HG02884 (cell line): ENCODE measurements at regions not wholly inside any gene's neighbourhood (a gene's known extent, or its start where the extent isn't known, plus 50 kb on each side); places are given as distances from the start of the nearest gene placed in this dataset.
"Not testable (repeated sequence)": the region's sequence is repeated elsewhere in the genome, so short reads cannot be mapped to it uniquely, and the experiment has no call there.

ENCODE experiments used
- ATAC-seq: cut with Tn5 transposase; IDR thresholded peaks from one replicate; pipeline ENCODE4 v1.9.1; 2021; ENCODE audit warnings: mild to moderate bottlenecking, moderate library complexity; ENCODE audit not compliant: unreplicated experiment

DNA sequence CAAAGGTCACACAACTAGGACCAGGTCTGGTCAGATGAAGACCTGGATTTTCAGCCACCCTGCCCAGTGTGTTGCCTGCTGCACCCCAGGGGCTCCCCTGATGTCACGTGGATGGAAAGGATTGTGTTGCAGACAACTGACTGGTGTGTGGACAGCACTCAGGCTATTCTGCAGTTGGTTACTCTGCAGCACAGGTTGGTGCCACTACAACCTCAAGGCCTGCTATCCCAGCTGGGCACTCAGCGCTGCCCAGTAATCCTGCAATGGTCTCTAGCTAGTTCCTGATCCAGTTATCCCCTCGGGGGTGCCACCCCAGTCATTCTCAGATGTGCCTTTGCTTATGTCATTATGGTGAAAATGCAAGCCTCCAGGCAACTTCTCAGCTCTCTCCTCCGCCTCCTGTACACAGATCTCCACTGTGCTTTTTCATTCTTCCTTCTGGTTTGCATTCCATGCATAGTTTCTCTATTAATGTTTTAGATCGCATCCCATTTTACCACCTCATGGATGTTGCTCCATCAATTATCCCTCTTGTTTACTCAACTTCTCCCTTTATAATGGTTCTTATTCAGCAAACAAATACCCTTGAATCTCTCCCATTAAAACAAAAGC lies 503.2 kb upstream of the CAMK1G start:
- ATAC-seq = no peak

DNA sequence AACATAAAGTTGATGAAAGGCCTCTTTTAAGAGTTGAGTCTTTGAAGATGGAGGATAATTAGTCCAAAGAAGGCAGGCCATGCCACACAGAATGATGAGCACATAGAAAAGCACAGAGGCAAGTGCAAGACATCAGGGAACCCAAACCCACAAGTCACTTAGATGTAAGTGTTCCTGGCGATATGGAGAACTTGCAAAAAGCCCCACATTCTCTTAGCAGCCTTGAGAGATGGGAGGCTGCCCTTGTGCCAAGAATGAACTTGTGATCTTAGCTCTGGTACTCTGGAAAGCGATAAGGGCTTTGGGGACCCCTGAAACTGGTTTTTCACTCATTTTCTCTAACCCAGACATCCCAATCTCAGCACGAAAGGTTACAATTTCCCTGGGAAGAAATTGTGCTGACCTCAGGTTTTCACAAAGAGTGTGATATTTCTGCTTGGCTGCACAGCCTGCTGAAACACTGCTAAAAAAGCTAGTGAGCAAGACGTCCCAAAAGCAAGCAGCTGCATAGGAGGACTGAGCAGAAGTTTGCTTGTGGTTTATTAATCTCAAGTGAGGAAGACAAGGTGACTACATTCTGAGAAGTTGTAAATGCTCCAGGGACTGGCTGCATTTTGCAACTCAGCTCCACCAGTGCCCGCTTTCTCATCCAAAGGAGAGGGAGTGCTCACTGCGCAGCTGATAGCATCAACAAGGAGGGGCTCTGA lies 496.9 kb upstream of the CAMK1G start:
- peak; percentile 95 for ATAC-seq

DNA sequence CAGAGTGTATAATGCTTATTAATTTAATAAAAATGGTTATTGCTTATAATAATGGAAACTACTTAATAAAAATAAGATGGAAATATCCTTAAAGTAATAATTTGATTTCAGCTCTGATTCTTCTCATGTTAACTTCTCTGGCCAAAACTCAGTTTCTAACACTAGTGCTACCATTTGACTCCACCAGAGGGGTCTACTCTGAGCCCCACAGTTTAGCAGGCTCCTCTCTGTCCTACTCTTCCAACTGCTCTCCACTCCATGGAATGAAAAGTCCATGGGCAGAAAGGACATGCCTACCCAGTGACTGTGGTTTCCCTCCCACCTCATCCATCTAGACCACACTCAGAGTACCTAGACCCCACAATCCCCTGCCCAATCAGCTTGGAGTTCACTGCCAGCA lies 489.1 kb upstream of the CAMK1G start:
- ATAC-seq = no peak

DNA sequence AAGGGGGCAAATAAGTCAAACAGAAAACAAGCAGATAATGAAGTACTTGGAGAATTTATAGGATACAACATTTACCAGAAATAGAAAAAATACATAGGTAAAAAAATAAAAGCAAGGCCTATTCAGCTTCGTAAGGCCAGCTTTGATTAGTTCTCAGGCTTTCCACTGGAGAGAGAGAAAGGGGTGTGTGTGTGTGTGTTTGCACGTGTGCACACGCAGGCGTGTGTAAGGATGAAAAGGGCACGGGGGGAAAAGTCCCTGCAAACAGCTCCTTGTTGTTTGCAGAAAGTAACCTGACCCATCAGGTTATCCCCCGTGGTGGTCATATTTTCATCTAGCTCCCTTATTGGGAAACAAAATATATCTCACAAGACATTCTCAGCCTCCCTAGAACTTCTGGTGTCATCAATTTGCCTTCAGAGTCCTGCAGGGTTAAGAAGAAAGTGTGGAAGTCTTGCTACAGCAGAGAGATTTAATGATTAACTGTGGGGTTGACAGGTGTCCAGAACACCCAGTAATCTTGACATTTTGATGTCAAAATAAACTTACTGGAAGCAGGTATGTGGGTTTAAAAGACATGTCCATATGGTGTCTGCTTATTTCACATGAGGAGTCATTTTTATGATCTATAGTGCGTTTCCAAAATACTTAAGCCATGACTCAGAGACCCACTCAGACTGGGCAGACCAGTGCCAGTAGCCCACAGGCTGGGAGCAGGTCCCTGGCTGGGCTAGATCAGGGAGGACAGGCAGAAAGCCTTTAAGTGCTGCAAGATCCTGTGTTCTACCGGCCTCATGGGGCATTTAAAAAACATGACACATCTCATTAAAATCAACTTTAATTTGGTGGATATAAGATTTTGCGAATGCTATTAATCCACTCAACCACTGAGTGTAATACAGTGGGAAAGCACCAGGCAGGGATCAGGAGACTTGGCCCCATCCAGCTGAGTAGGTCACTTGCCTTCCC lies 487.6 kb upstream of the CAMK1G start:
- no peak for ATAC-seq

DNA sequence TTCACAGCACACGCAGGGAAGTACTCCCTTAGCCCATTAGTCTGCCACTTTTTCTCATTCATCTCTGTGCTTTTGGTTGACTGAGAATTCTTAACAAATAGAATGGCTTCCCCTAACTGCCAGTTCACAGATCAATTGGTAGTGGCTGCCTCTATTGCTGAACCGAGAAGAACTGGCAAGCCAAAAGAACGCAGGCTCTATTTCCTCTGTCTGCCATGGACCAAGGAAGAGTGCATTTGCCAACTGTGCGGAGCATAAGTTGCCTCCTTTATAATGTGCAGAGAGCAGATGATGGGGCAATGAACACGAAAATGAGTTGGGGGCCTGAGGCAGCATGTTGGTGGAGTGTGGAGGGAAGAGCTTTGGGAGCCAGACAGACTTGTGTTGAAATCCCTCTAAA lies 483.1 kb upstream of the CAMK1G start:
- ATAC-seq = no peak

DNA sequence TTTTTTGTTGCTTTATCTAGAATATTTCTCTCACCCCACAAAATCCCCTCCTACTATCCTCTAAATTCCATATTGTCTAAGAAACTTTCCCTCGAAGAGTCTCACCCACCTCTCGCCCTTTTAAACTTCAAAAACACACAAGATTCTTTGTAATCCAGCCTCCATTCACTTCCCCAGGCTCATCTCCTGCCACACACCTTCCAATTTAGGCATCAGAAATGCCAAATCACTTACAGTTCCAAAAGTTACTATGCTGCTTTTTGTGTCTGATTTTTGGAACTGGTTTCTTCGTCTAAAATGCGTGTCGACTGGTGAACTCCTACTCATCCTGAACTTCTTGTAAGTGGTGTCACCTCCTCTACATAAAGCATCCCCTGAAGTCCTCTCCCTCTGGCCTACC lies 482.4 kb upstream of the CAMK1G start:
- no peak for ATAC-seq

DNA sequence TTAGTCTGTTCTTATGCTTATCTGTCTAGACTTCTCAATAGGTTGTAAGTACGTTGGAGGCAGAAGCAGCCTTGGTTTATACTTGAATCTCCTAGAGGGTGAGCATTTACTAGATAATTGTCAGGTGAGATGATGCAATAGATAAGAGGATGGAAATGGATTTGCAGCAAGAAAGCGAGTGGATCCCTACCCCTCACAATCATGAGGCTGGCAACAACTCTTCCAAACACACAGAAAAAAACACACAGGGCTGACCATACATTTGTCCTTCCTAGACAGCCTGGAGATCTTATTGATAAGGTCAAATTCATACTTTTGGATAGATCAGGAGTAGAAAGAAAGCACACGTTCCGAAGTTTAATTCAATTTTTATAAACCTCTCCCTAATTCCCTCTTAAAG lies 481.4 kb upstream of the CAMK1G start:
- no peak for ATAC-seq

DNA sequence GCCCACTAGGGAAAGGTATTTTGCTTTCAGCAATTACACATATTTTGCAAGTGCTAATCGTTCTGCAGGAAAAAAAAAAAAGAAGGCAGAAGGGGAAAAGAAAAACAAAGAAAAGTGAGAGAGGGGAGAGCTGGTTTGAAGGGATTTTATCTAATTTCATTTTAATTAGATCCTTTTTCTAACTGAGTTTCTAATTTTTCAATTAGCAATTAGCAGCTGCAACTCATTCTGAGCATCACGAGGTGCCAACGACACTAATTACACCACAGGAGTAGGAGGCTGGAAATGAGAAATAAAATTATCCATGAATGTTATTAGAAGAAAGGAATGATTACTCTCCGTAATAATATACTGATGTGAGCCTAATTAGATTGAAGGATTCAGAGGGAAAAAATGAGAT lies 481.0 kb upstream of the CAMK1G start:
- ATAC-seq = no peak

DNA sequence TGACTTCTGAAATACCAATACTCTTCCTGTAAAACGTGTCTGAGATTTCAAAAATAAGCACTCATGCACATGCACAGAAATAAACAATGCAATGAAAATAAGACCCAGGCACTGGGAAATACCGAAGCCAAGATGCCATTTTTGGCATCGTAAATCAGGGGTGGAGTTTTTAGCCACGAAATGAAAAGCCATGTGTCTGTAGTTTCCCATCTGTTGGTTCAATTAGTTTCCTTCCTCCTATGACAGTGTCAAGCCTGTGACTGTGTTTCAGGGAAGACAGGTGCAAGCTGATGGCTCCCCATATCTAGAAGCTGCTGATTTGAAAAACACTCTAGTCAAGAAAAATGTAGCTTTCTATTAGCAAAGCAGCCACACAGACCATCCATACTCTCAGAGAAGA lies 480.4 kb upstream of the CAMK1G start:
- no peak for ATAC-seq

DNA sequence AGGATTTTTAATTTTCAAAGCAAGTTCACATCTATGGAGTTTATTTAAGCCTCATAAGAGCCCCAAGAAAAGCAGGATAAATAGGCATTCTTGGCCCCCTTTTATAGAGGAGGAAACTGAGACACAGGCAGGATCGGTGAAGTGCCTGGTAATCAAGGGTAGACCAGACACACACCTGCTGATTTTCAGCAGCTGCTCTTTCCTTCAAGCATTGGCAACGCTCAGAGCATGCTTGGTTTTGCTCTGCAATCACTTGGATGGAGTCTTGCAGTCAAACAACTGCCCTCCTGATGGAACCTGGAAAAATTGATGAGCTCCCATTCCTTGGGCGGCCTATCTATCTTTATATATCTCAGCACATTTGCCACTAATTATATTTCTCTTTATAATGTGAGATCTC lies 478.9 kb upstream of the CAMK1G start:
- no peak for ATAC-seq

DNA sequence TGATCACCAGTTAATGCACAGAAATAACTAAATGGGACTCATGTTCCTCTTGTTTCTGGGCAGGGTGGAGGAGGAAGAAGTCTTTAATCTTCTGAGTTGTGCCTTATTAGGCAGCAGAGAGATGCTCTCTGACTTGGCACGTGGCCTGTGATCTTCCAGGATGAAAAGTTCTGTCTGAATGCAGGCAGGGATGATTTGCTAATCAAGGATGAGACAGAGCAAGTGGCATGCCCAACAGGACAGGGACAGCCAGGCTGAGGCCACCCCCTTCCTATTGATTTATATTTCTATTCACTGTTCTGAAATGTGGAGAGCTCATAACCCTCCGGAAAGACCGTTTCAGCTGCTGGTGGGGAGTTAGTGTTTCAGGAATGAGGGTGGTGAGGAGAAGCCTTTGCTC lies 477.8 kb upstream of the CAMK1G start:
- ATAC-seq = no peak

DNA sequence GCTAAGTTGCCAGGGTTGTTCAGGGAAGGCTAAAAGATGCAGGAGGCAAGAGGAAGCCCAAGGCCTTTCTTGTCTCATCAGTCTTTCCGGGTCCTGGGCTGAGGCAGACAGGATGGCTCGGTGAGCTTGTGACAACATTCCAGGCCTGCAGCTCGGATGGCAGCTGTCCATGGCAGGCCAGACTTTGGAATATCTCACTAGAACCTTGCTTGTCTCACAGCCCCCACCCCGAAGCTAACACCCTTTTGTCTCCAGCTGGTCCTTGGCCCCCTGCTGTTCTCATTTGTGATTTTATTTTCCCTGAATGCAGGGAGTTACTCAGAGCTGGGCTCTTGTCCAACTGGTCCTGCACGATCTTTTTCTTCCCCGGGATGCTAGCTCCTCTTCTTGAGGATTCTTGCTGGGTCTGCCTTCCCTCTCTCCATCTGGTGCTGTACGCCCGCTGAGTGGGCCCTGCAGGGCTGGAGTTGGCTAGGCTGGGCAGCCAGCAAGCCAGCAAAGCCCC lies 477.2 kb upstream of the CAMK1G start:
- ATAC-seq = no peak

DNA sequence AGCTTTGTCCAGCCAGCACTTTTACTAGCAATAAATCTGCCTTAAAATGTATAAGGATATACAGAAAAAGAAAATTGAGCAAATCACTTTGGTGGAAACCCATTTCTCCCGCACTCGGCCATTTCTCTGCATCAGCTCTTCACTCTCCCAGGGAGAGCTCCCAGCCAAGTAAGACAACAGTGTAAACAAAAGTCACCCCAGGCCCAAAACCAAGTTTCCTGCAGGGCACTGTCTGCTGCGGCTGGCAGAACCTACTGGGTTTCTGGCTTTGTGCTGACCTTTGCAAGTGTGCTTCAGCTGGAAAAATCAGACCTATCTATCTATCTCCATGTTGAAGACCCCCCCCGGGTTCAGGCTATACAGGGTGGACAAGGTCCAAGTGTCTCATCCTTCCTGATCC lies 476.7 kb upstream of the CAMK1G start:
- no peak for ATAC-seq

DNA sequence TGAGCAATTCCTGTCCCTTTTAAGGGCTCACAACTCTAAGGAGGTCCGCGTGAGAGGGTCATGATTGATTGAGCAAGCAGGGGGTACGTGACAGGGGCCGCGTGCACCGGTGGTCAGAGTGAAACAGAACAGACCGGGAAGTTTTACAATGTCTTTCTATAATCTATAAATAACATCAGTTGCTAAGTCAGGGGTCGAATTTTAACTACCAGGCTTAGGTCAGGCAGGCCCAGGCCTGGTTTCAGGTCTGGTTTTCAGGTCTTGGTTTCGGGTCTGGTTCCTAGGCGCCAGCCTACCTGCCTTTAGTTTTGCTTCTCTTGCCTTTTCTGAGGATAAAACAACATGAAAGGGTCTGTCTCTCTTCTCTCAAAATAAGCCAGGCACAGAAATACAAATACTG lies 476.0 kb upstream of the CAMK1G start:
- ATAC-seq = peak; percentile 58

DNA sequence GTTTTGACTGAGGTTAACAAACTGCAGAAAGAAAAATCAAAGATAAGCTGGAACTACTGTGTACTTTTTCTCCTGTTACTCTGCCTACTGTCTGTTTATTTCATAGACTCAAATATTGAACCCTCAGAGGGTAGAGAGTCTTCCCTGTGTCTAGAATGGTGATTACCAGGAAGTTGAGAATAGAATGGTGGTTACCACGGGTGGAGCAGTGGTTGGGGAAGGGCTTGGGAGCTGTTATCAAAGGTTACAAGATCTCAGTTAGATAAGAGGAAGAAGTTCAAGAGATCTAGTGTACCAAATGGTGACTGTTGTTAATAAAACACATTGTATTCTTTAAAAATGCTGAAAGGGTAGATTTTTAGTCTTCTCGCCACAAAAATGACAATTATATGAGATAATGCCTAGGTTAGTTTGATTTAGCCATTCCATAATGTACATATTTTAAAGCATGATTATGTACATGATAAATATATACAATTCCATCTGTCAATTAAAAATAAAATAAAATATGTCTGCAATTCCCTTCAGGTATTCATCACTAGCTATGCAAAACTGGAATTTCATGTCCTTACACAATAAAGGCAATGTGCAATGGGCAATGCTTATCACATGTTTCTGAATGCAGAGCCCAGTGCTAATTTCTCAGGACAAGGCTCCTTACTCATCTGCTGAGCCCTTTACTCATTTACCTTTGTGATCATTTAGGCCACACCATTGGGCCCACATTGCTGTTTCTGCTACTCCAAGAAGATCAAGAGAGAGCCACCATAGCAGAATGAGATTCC lies 474.3 kb upstream of the CAMK1G start:
- ATAC-seq = no peak

DNA sequence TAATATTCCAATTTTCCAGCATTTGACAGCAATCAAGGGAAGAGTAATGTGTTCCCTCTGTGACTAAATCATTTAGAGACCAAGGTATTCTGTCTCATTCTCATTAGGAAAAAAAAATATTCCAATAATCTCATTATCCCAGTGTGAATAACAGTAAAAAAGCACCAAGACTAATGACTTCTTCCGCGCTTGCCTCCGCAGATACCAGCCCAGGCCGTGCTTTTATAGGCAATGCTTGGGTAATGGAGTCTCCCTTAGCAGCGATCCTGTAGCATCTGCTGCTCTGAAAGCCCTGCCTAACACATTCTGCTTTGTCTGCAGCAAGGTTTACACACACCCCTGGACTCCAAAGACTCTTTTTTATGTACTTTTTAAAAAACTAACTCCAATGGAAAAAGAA lies 470.0 kb upstream of the CAMK1G start:
- no peak for ATAC-seq

DNA sequence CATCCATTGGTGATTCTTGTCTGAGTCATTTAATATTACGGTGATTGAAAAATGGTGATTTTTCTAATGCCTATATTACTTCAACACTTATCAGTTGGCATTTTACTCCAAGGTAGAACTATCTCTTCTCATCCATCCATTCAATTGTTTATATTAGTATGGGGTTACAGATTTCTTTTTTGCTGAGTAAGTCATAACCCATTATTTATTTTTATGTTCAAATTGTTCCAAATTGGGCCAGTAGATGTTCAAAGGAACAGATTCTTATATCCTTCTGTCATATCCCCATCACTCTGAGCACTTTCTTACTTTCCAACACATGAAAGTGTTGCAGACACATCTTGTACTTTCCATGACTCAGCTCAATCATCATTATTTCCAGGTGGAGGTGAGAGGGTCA lies 466.8 kb upstream of the CAMK1G start:
- ATAC-seq = no peak

DNA sequence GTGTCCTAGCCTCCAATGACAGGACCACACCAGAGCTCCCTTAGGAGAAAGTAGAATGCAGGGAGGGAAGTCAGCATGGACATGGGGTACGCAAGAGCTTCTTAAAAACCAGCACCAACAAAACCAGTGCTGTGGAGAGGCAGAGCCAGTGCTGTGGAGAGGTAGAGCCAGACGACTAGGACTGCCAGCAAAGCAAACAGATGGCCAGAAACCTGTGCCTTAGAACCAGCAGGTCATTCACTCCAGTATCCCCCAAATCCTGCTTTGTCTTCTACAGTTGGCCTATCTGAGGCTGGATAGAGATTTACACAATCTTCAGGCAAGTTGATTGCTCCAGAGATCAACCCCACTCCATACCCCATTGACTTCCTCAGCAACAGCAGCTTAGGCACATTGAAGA lies 459.9 kb upstream of the CAMK1G start:
- no peak for ATAC-seq

DNA sequence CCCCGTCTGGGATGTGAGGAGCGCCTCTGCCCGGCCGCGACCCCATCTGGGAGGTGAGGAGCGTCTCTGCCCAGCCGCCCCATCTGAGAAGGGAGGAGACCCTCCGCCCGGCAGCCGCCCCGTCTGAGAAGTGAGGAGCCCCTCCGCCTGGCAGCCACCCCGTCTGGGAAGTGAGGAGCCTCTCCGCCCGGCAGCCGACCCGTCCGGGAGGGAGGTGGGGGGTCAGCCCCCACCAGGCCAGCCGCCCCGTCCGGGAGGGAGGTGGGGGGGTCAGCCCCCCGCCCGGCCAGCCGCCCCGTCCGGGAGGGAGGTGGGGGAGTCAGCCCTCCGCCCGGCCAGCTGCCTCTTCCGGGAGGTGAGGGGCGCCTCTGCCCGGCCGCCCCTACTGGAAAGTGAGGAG lies 454.4 kb upstream of the CAMK1G start:
- ATAC-seq = not testable (repeated sequence)

DNA sequence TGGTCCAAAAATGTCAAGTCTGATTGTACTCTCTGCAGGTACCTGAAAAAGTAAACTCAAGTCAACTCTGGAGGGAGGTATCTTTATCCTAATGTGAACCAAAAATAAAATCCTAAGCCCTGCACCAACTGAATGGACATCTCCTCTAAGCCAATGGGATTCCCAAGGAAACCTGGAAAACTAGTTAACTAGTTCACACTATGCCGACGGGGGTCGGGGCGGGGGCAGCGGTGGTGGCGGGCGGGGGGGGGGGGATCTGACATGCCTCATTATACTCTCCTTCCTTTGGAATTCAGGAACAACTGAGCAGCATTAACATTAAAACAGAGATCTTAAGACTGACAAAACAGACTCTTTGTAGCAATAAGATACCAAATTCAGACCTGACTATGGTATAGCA lies 452.6 kb upstream of the CAMK1G start:
- ATAC-seq = no peak
